MM.1S (cell line): ENCODE measurements at regions not wholly inside any gene's neighbourhood (a gene's known extent, or its start where the extent isn't known, plus 50 kb on each side); places are given as distances from the start of the nearest gene placed in this dataset.

Experiments
- CTCF ChIP-seq: fragments of 300-600 bp; sonication (generic); IDR thresholded peaks from 2 replicates; pipeline ENCODE4 v1.5.1; 2016; ENCODE audit warnings: antibody characterized with exemption, low read length, mixed read lengths
- EZH2 ChIP-seq: fragments of 300-600 bp; sonication (generic); optimal IDR thresholded peaks from 2 replicates; pipeline ENCODE3; 2017; ENCODE audit warnings: low read depth, mild to moderate bottlenecking, antibody characterized with exemption, low read length, mixed read lengths
- EZH2phosphoT487 ChIP-seq: fragments of 300-600 bp; sonication (generic); IDR thresholded peaks from 2 replicates; pipeline ENCODE4 v1.6.1; 2018; ENCODE audit warnings: antibody characterized with exemption, low read length

- TF ChIP-seq CTCF, result no peak
- TF ChIP-seq EZH2phosphoT487, result no peak
- TF ChIP-seq EZH2, result no peak
Observed at GRCh38 chr9:87158765-87159164, 211.5 kb upstream of the GAS1 start.
